ENCODE measurements at regions not wholly inside any gene's neighbourhood (a gene's known extent, or its start where the extent isn't known, plus 50 kb on each side); places are given as distances from the start of the nearest gene placed in this dataset.

DNA sequence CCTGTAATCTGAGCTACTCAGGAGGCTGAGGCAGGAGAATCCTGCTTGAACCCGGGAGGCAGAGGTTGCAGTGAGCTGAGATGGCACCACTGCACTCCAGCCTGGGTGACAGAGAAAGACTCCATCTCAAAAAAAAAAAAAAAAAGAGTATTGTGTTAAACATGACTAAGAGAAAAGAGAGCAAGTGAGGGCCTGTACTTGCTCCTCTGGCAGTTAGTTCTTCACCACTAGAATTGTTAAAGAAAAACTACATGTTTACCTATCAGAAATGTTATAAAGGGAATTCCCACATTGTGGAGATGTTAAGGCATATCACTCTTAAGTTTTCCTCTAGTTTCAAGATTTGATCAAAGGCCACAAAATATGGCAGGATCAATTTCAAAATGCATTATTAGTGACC lies 75.4 kb upstream of the LRATD1 start:
- TF ChIP-seq, protein P1, sequence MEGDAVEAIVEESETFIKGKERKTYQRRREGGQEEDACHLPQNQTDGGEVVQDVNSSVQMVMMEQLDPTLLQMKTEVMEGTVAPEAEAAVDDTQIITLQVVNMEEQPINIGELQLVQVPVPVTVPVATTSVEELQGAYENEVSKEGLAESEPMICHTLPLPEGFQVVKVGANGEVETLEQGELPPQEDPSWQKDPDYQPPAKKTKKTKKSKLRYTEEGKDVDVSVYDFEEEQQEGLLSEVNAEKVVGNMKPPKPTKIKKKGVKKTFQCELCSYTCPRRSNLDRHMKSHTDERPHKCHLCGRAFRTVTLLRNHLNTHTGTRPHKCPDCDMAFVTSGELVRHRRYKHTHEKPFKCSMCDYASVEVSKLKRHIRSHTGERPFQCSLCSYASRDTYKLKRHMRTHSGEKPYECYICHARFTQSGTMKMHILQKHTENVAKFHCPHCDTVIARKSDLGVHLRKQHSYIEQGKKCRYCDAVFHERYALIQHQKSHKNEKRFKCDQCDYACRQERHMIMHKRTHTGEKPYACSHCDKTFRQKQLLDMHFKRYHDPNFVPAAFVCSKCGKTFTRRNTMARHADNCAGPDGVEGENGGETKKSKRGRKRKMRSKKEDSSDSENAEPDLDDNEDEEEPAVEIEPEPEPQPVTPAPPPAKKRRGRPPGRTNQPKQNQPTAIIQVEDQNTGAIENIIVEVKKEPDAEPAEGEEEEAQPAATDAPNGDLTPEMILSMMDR (conservative IDR thresholded peaks at IDR 0.05), result no peak
- no peak for TF ChIP-seq ZFX (IDR thresholded peaks at IDR 0.05)

Measured in C4-2B (cell line).